ENCODE measurements at regions not wholly inside any gene's neighbourhood (a gene's known extent, or its start where the extent isn't known, plus 50 kb on each side); places are given as distances from the start of the nearest gene placed in this dataset.

- TF ChIP-seq ZNF785 (tag by site-specific recombination; IDR thresholded peaks at IDR 0.05) = no peak
- no peak for TF ChIP-seq CTCF (tag by site-specific recombination; IDR thresholded peaks at IDR 0.05)
- TF ChIP-seq ZNF138 (tag by site-specific recombination; IDR thresholded peaks at IDR 0.05; ENCODE audit: borderline replicate concordance) = no peak
- no peak for TF ChIP-seq WT1 (tag by site-specific recombination; IDR thresholded peaks at IDR 0.05)
- no peak for TF ChIP-seq ZNF335 (tag by site-specific recombination; conservative IDR thresholded peaks at IDR 0.05)
- no peak for TF ChIP-seq BCL11A (tag by site-specific recombination; IDR thresholded peaks at IDR 0.05; ENCODE audit: low read depth)
- TF ChIP-seq ZNF585B (tag by site-specific recombination; IDR thresholded peaks at IDR 0.05) = no peak
- no peak for TF ChIP-seq KLF16 (tag by site-specific recombination; IDR thresholded peaks at IDR 0.05)
- no peak for TF ChIP-seq ZSCAN23 (tag by site-specific recombination; IDR thresholded peaks at IDR 0.05)
Measured at GRCh38 chr4:4749137-4749536, 110.3 kb upstream of the MSX1 start.

Data from HEK293 (cell line).